Activated CD8-positive, alpha-beta T cell treated with anti-CD3 and anti-CD28 coated beads for 36 hours (primary cell): ENCODE measurements at regions not wholly inside any gene's neighbourhood (a gene's known extent, or its start where the extent isn't known, plus 50 kb on each side); places are given as distances from the start of the nearest gene placed in this dataset.

Experiments used
- ATAC-seq: fragments of 200-7000 bp; cut with Tn5 transposase; one replicate; pipeline ENCODE4 v1.10.0; 2021; ENCODE audit warnings: mild to moderate bottlenecking, moderate library complexity
- CTCF ChIA-PET: fragments of 350-600 bp; sonication (Branson Sonifier 250); formaldehyde crosslinking; loops from one replicate; lab custom pipeline; 2021; ENCODE audit warnings: antibody characterized with exemption; lab: Charles Lee
- POLR2A ChIA-PET: fragments of 350-600 bp; sonication (Branson Sonifier 250); formaldehyde crosslinking; loops from one replicate; lab custom pipeline; 2021; ENCODE audit warnings: antibody characterized with exemption; lab: Charles Lee
- DNase-seq: peaks from one replicate; pipeline ENCODE4 v3.0.0-alpha.2; 2020
- H3K27ac Mint-ChIP-seq: one replicate; pipeline ENCODE4 v1.8.0; 2021; ENCODE audit warnings: mild to moderate bottlenecking, mixed read lengths
- H3K27me3 Mint-ChIP-seq: one replicate; pipeline ENCODE4 v1.8.0; 2021; ENCODE audit warnings: mixed read lengths
- H3K36me3 Mint-ChIP-seq: one replicate; pipeline ENCODE4 v1.8.0; 2021; ENCODE audit warnings: low read depth, mixed read lengths
- H3K4me1 Mint-ChIP-seq: one replicate; pipeline ENCODE4 v1.8.0; 2021; ENCODE audit warnings: low read depth, mixed read lengths
- H3K4me3 Mint-ChIP-seq: one replicate; pipeline ENCODE4 v1.8.0; 2021; ENCODE audit warnings: mild to moderate bottlenecking, moderate library complexity, mixed read lengths
- H3K9me3 Mint-ChIP-seq: one replicate; pipeline ENCODE4 v1.8.0; 2021; ENCODE audit warnings: mixed read lengths
- intact Hi-C: fragments of 100-400 bp; cut with micrococcal nuclease; formaldehyde crosslinking; loops from one replicate; pipeline ENCODE4 v1.10.0; 2022
- TF ChIP-seq, protein P1 (sequence below): fragments of 200-600 bp; IDR thresholded peaks from one replicate; pipeline ENCODE4 v1.8.0; 2022; ENCODE audit warnings: antibody characterized with exemption, mild to moderate bottlenecking

DNA sequence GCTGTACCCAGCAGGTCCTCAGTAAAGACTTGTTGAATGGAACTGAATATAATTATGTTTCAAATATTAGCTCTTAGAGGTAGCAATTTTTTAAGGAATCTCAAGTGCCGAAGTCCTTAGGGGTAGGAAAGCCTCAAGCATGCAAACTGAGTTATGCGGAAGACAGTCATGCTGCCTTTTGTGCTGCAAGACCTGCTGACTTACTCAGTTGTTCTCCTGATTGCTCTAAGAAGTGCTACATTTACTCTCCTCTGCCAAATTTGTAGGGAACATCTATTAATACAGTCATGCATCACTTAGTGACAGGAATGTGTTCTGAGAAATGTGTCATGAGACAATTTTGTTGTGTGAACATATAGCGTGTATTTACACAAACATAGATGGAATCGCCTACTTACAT is 325.6 kb upstream of the AZI2 start:
- Mint-ChIP-seq H3K27me3 (peaks cover 6% of the 10 kb centered on the region), H3K4me1 (no peaks in the 10 kb centered on the region), H3K27ac (no peak overlapping the region), H3K9me3 (peaks cover 3% of the 10 kb centered on the region), H3K36me3 (no peaks in the 10 kb centered on the region), H3K4me3 (no peak overlapping the region)
- POLR2A ChIA-PET = interaction anchor here (0.9 kb wide), 1 partner anchor 10 kb away, joined by 3 read pairs; no protein-coding TSS in a partner anchor
- DNase-seq (no peak), ATAC-seq (no peak)
- intact Hi-C loops = no loop called here
- CTCF ChIA-PET = no interaction called here
- TF ChIP-seq, protein P1, sequence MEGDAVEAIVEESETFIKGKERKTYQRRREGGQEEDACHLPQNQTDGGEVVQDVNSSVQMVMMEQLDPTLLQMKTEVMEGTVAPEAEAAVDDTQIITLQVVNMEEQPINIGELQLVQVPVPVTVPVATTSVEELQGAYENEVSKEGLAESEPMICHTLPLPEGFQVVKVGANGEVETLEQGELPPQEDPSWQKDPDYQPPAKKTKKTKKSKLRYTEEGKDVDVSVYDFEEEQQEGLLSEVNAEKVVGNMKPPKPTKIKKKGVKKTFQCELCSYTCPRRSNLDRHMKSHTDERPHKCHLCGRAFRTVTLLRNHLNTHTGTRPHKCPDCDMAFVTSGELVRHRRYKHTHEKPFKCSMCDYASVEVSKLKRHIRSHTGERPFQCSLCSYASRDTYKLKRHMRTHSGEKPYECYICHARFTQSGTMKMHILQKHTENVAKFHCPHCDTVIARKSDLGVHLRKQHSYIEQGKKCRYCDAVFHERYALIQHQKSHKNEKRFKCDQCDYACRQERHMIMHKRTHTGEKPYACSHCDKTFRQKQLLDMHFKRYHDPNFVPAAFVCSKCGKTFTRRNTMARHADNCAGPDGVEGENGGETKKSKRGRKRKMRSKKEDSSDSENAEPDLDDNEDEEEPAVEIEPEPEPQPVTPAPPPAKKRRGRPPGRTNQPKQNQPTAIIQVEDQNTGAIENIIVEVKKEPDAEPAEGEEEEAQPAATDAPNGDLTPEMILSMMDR = no peak

DNA sequence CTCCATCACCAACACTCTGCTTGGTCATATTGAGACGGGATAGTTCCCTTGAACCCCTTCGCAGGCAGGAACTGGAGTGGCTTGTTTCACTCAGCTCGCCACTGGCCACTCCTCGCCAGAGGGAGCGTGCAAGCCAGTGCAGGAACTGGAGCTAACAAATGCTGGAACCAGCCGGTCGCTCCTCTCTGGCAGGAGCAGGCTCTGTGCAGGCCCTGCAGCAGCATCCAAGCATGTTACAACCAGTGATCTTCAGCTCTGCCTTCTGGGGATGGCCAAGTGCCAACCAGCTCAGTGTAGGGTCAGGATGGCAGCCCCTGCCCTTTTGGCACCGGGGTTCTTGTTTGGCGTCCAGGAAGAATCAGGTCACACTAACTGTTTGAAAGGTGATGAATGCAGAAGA is 329.0 kb upstream of the AZI2 start:
- CTCF ChIA-PET = no interaction called here

DNA sequence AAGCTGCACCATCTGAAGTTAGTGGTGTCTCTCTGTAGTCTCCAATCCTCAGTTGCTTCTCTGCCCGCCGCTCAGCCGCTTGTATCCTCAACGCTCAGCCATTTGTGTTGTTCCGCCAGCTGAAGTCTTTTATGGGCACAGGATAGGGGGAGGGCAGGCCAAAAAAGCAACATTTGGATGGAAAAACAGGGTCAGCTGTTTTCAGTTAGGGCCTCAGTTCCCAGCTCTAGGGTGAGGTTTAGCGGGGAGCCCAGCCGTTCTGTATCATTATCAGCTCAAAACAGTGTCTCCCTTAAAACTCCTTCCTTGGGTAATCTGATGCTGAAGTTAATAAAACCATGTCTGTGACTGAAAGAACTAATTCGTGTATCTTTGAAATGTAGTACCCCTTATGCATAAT is 329.5 kb upstream of the AZI2 start:
- Mint-ChIP-seq H3K4me1 (no peaks in the 10 kb centered on the region), H3K36me3 (no peaks in the 10 kb centered on the region), H3K27me3 (peaks cover 4% of the 10 kb centered on the region), H3K27ac (no peak overlapping the region), H3K9me3 (peaks cover 3% of the 10 kb centered on the region), H3K4me3 (no peak overlapping the region)
- POLR2A ChIA-PET = no interaction called here
- CTCF ChIA-PET = no interaction called here
- intact Hi-C loops = no loop called here
- ATAC-seq (no peak), DNase-seq (no peak)
- TF ChIP-seq, protein P1 = no peak

More for the DNA sequence above, 329.0 kb upstream of the AZI2 start:
- peaks cover 3% of the 10 kb centered on the region for H3K9me3 Mint-ChIP-seq
- TF ChIP-seq, protein P1 = no peak
- no peaks in the 10 kb centered on the region for H3K4me1 Mint-ChIP-seq
- H3K27me3 Mint-ChIP-seq = peaks cover 4% of the 10 kb centered on the region
- H3K4me3 Mint-ChIP-seq = no peak overlapping the region
- no peak for DNase-seq
- POLR2A ChIA-PET = no interaction called here
- no peak for ATAC-seq
- no peaks in the 10 kb centered on the region for H3K36me3 Mint-ChIP-seq
- H3K27ac Mint-ChIP-seq = no peak overlapping the region
- intact Hi-C loops = no loop called here

DNA sequence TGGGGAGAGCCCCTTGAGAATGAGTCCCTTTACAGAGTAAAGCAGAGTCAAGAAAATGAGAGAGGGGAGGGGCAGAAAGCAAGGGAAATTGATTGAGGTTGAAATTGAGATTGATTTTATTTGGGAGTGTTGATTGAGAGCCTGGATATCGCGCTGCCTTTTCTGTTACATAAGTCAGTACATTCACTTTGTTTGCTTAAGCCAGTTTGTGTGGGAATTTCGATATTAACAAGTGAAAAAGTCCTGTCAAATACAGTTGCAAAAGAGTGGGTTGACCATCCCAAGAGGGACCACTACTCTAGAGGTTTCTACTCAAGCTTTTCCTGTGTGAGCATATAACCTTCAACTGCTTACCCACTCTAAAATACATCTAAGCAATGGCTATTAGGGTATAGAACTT is 331.4 kb upstream of the AZI2 start:
- Mint-ChIP-seq H3K4me3 (no peak overlapping the region), H3K27me3 (peaks cover 5% of the 10 kb centered on the region), H3K36me3 (no peaks in the 10 kb centered on the region), H3K9me3 (peaks cover 3% of the 10 kb centered on the region), H3K27ac (no peak overlapping the region), H3K4me1 (no peaks in the 10 kb centered on the region)
- POLR2A ChIA-PET = no interaction called here
- no peak for ATAC-seq
- CTCF ChIA-PET = no interaction called here
- TF ChIP-seq, protein P1 = no peak
- intact Hi-C loops = no loop called here
- no peak for DNase-seq

DNA sequence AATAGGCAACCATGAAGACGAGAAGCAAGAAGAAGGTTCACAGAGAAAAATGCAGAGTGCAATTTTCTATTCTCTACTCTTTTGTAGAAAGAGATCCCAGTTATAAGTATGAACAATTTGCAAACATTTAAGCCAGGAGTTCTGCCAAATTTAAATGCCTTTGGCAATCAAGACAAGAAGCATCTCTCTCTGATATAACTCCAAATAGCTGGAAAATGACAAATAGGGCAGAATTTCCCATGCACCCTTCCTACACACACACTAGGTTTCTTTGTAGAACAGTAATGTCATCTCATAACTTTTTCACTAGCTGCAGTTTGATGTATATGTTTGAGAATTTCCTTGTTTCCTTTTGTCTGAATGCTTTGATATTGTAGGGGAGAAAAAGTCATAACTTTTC is 333.5 kb upstream of the AZI2 start:
- Mint-ChIP-seq H3K4me3 (no peak overlapping the region), H3K4me1 (no peaks in the 10 kb centered on the region), H3K27me3 (peaks cover 6% of the 10 kb centered on the region), H3K9me3 (peaks cover 3% of the 10 kb centered on the region), H3K27ac (no peak overlapping the region), H3K36me3 (no peaks in the 10 kb centered on the region)
- ChIA-PET POLR2A (interaction anchor here (0.8 kb wide), 1 partner anchor 238 kb away, joined by 3 read pairs; no protein-coding TSS in a partner anchor), CTCF (interaction anchor here (1.4 kb wide), 1 partner anchor 14 kb away, joined by 6 read pairs; no protein-coding TSS in a partner anchor)
- no peak for ATAC-seq
- TF ChIP-seq, protein P1 = no peak
- intact Hi-C loops = no loop called here
- DNase-seq = no peak
